ENCODE measurements at regions not wholly inside any gene's neighbourhood (a gene's known extent, or its start where the extent isn't known, plus 50 kb on each side); places are given as distances from the start of the nearest gene placed in this dataset.
A peak's percentile ranks its signal among the peaks of the same experiment; 100 is the strongest.
"Not testable (repeated sequence)": the region's sequence is repeated elsewhere in the genome, so short reads cannot be mapped to it uniquely, and the experiment has no call there.

- DNase-seq: no peak
- intact Hi-C loops (cut with DNase I): no loop called here
- no peak overlapping the region for H3K27ac ChIP-seq
- H3K36me3 ChIP-seq: no peaks in the 10 kb centered on the region
- H3K27me3 ChIP-seq: no peaks in the 10 kb centered on the region
- no peaks in the 10 kb centered on the region for H3K4me1 ChIP-seq
- no peak overlapping the region for H3K9ac ChIP-seq (ENCODE audit: low read depth in 2 of 2, low read length in 2 of 2)
- no peak for TF ChIP-seq CTCF (IDR thresholded peaks at IDR 0.05)
- H3K4me3 ChIP-seq: no peak overlapping the region
- H3K9me3 ChIP-seq: no peaks in the 10 kb centered on the region
Observed at GRCh38 chr7:6934981-6935380, 108.9 kb upstream of the CCZ1B start.

GRCh38 chr7:6936626-6937025 lies 110.6 kb upstream of the CCZ1B start:
- DNase-seq; H3K9me3 ChIP-seq; intact Hi-C loops (cut with DNase I); H3K4me3 ChIP-seq; H3K27me3 ChIP-seq; H3K9ac ChIP-seq (ENCODE audit: low read depth in 2 of 2, low read length in 2 of 2); H3K27ac ChIP-seq; H3K36me3 ChIP-seq; H3K4me1 ChIP-seq: not testable (repeated sequence)

- H3K9me3 ChIP-seq; H3K4me1 ChIP-seq; intact Hi-C loops (cut with DNase I); H3K27ac ChIP-seq; DNase-seq; H3K9ac ChIP-seq (ENCODE audit: low read depth in 2 of 2, low read length in 2 of 2); H3K27me3 ChIP-seq; H3K4me3 ChIP-seq; H3K36me3 ChIP-seq: not testable (repeated sequence)
Observed at GRCh38 chr7:6937746-6938145, 111.7 kb upstream of the CCZ1B start.

- H3K4me3 ChIP-seq; H3K9ac ChIP-seq (ENCODE audit: low read depth in 2 of 2, low read length in 2 of 2); H3K27me3 ChIP-seq; H3K4me1 ChIP-seq; intact Hi-C loops (cut with DNase I); H3K9me3 ChIP-seq; H3K36me3 ChIP-seq; H3K27ac ChIP-seq: not testable (repeated sequence)
- peak; percentile 27 for DNase-seq
- peak; percentile 27 for TF ChIP-seq CTCF (IDR thresholded peaks at IDR 0.05)
Observed at GRCh38 chr7:6938284-6938683, 112.2 kb upstream of the CCZ1B start.

- H3K9ac ChIP-seq (ENCODE audit: low read depth in 2 of 2, low read length in 2 of 2); intact Hi-C loops (cut with DNase I): not testable (repeated sequence)
Observed at GRCh38 chr7:6939126-6939525, 113.1 kb upstream of the CCZ1B start.

GRCh38 chr7:6939896-6940295 lies 113.8 kb upstream of the CCZ1B start:
- H3K9me3 ChIP-seq; H3K27me3 ChIP-seq; H3K4me1 ChIP-seq; DNase-seq; H3K36me3 ChIP-seq; H3K9ac ChIP-seq (ENCODE audit: low read depth in 2 of 2, low read length in 2 of 2); H3K4me3 ChIP-seq; intact Hi-C loops (cut with DNase I); H3K27ac ChIP-seq: not testable (repeated sequence)

More at GRCh38 chr7:6939126-6939525, 113.1 kb upstream of the CCZ1B start:
- not testable (repeated sequence) for H3K4me1 ChIP-seq, H3K9me3 ChIP-seq, H3K36me3 ChIP-seq, DNase-seq, H3K4me3 ChIP-seq, H3K27me3 ChIP-seq, H3K27ac ChIP-seq

GRCh38 chr7:6946873-6947272 lies 120.8 kb upstream of the CCZ1B start:
- H3K4me1 ChIP-seq; H3K9ac ChIP-seq (ENCODE audit: low read depth in 2 of 2, low read length in 2 of 2); H3K27me3 ChIP-seq; intact Hi-C loops (cut with DNase I); H3K27ac ChIP-seq; H3K36me3 ChIP-seq; H3K9me3 ChIP-seq; DNase-seq; H3K4me3 ChIP-seq: not testable (repeated sequence)

- H3K27me3 ChIP-seq; H3K4me1 ChIP-seq; H3K4me3 ChIP-seq; H3K36me3 ChIP-seq; H3K9ac ChIP-seq (ENCODE audit: low read depth in 2 of 2, low read length in 2 of 2); H3K27ac ChIP-seq; DNase-seq; intact Hi-C loops (cut with DNase I); H3K9me3 ChIP-seq: not testable (repeated sequence)
Observed at GRCh38 chr7:6950231-6950630, 124.2 kb upstream of the CCZ1B start.

GRCh38 chr7:6951553-6951952 lies 125.5 kb upstream of the CCZ1B start:
- H3K4me3 ChIP-seq; H3K27ac ChIP-seq; H3K9me3 ChIP-seq; H3K9ac ChIP-seq (ENCODE audit: low read depth in 2 of 2, low read length in 2 of 2); H3K36me3 ChIP-seq; intact Hi-C loops (cut with DNase I); H3K4me1 ChIP-seq; H3K27me3 ChIP-seq; DNase-seq: not testable (repeated sequence)

Measured in colonic mucosa (tissue), 4 donors.